NOMO-1 treated with DMSO at 0.1 percent for 48 hours (cell line): ENCODE measurements at regions not wholly inside any gene's neighbourhood (a gene's known extent, or its start where the extent isn't known, plus 50 kb on each side); places are given as distances from the start of the nearest gene placed in this dataset.

Experiments
- DNase-seq: peaks from one replicate; lab custom pipeline; 2025; ENCODE audit not compliant: unreplicated experiment; lab: John Stamatoyannopoulos, UW

GRCh38 chr11:112773264-112773663, 188.0 kb upstream of the NCAM1 start:
- no peak for DNase-seq

GRCh38 chr11:112776834-112777233, 184.4 kb upstream of the NCAM1 start:
- DNase-seq: no peak

GRCh38 chr11:112777283-112777751, 183.9 kb upstream of the NCAM1 start:
- no peak for DNase-seq

DNA sequence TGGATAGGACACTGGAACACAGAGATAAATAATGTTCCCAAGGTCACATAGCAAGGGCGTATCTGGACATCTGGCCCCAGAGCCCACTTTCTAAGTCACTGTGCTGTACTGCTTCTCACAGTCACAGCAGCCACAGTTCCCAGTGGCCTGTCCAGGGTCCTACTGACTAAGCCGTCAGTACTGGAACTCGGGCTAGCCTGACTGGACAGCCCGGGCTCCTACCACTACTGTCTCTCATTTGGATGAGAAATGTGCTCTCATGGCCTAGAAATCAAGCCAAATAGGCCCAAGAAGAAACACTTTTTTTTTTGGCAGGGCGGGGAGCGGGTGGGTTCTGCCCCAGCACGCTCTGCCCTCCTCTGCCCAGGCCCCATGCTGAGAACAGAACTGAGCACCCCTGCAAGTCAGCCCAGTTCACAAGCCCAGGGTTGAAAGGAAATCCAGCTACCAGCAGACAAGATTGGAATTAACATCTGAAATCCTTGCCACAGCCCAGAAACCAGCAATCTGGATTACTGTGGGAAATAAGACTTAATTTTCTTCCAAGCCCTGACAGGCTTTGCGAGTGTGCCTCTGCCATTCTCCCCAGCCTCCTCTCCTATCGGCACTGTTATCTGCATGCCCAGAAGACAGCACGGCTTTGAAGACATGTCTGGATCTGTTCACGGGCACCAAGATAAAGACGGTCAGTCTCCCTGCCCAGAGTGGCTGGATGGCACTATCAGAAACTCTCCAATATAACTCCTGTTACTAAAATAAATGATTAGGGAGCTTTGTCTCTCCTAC, 182.9 kb upstream of the NCAM1 start:
- DNase-seq: no peak

DNA sequence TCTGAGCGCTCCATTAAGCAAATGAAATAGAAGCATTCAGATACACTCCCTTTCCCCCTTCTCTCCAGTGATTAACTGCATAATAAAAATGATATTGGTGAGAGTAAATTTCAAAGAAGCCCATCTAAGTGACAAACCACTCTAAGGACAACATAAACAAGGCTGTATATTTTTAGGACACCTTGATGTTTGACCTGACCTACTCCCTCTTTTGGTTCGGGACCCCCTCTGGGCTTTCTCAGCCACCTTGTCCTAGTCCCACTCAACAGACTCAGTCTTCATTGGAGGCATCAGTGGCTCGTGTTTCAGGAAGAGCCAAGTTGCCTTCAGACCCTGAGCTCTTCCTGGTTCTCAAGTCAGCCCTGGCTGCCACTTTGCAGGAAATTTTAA, 182.3 kb upstream of the NCAM1 start:
- DNase-seq: no peak

- DNase-seq: no peak
These were observed 180.7 kb upstream of the NCAM1 start for GRCh38 chr11:112780351-112781087.

DNA sequence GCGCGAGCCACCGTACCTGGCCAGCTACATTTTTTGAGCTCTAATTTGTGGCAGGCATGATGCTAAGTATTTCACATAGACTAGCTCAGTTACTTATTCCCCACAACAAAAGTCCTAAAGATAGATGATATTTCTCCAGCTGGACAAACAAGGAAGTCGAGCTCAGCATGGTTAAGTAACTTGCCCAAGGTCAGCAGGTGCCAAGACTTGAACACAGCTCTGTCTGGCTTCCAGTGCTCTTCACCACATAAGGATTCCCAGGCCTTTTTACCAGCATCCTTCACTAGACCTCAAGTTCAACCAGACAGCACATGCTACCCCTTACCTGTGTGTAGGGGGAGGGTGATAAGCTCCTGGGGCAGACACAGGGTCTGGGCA, 177.3 kb upstream of the NCAM1 start:
- no peak for DNase-seq

- no peak for DNase-seq
These were observed 176.7 kb upstream of the NCAM1 start for GRCh38 chr11:112784323-112785073.

DNA sequence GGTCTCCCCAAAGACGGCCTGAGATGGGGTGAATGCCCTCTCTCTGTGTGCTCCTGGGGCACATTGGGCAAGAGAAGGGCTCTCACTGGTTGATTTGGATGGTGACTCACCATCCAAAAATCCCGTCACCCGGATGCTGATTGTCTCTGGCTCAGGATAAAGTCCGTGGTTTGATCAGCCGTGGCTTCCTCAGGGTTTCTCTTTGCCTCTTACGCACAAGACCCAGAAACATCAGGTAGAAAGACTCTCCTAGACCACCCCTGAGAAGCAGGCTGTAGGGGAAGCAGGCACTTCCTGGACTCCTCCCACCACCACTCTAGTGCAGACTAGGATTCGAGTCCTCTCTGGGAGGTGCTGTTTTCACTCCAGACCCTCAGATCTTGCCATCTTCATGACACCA, 176.1 kb upstream of the NCAM1 start:
- no peak for DNase-seq

GRCh38 chr11:112785719-112786118, 175.5 kb upstream of the NCAM1 start:
- DNase-seq: no peak

- no peak for DNase-seq
These were observed 175.0 kb upstream of the NCAM1 start for GRCh38 chr11:112786196-112786595.

GRCh38 chr11:112786886-112787530, 174.2 kb upstream of the NCAM1 start:
- no peak for DNase-seq

GRCh38 chr11:112789481-112789880, 171.7 kb upstream of the NCAM1 start:
- DNase-seq: no peak

GRCh38 chr11:112790286-112790685, 170.9 kb upstream of the NCAM1 start:
- DNase-seq: no peak

DNA sequence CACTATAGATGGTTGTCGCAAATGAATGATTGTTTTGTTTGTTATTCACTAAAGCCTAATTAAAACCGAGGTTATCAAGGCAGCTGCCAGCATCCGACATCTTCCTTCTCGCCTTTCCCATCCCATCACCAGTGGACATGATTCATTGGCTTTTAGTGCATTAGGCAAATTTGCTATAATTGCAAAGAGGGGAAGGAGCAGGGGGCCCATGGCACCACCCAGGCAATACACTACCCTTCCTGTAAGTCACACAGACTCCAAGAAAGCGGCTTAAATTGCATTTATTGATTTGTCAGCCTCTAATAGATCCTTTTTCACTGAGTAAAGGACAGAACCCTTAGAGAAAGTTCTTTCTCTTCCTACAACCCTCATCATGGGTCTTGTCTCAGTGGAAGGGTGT, 169.2 kb upstream of the NCAM1 start:
- DNase-seq: no peak

- no peak for DNase-seq
These were observed 167.8 kb upstream of the NCAM1 start for GRCh38 chr11:112793416-112793815.

DNA sequence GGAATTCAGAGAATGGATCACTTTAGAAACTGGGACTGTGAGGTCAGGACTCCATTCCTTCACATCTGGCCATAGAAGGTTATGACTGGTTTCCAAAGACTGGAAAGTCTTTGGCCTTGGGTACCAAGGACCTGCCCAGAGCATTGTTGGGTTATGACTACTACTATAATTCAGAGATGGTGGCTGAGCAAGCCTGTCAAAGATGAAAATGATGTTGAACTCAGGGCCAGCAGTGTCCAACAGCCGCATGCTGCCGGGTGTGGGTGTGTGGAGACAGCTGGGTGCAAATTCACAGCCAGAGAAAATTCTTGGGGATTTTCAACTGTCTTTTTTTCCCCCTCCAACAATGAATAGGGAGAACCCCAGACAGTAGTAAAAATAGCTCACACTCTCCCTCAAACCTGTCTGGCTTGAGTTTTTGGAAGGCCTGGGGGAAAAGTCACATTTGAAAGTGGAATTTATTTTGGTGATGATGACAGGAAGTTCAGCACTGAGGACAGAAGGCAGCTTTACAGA, 166.8 kb upstream of the NCAM1 start:
- DNase-seq: no peak

- peak; percentile 8 for DNase-seq
These were observed 165.9 kb upstream of the NCAM1 start for GRCh38 chr11:112795142-112795815.

- DNase-seq: no peak
These were observed 165.1 kb upstream of the NCAM1 start for GRCh38 chr11:112795911-112796649.

DNA sequence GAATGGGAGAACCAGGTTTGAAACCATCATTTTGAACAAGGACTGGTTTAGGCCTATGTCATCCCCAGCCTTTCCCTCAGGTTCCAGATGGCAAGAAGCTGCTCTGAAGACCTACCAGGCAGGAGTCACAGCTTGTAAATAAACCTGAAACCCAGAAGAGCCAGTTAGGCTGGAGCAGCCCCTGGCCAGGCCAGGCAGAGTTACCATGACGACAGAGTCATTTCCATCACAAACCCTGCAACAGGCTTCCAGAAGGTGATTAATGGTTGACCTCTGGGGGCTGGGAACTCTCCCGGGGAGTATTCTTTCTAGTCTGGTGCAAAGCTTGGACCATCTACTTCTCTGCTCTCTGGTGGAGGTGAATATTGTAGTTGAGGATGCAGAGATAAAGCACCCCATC, 164.1 kb upstream of the NCAM1 start:
- no peak for DNase-seq
